CD14-positive monocyte (primary cell): ENCODE measurements at regions not wholly inside any gene's neighbourhood (a gene's known extent, or its start where the extent isn't known, plus 50 kb on each side); places are given as distances from the start of the nearest gene placed in this dataset.

Source experiments
- DNase-seq, 3 donors: peaks; one replicate each; pipeline ENCODE4 v3.0.0-alpha.2; 2011 to 2022
- H2AFZ ChIP-seq: 2 replicates; pipeline ENCODE4 v1.6.0; 2012; ENCODE audit warnings: mild to moderate bottlenecking, low read depth, low read length, inconsistent platforms; ENCODE audit not compliant: insufficient read depth, poor library complexity, severe bottlenecking
- H3K27ac ChIP-seq, 2 donors: 1 replicate in 1 of 2; 2 replicates in 1 of 2; pipeline ENCODE4 v1.5.1; 2012 to 2013; ENCODE audit warnings: low read length in 2 of 2, control low read depth in 1 of 2, inconsistent platforms in 1 of 2, low read depth in 1 of 2, mild to moderate bottlenecking in 1 of 2
- H3K27me3 ChIP-seq, 2 donors: one replicate each; pipeline versions ENCODE4 v1.6.0 to v1.6.1; 2011 to 2013; ENCODE audit warnings: low read length in 2 of 2; ENCODE audit not compliant: control insufficient read depth in 2 of 2, insufficient read depth in 2 of 2
- H3K36me3 ChIP-seq, 2 donors: replicated peaks in 1 of 2; 1 replicate in 1 of 2; 2 replicates in 1 of 2; pipeline versions ENCODE4 v1.5.1 to v1.6.1; 2012 to 2013; ENCODE audit warnings: low read length in 2 of 2, control low read depth in 1 of 2, inconsistent platforms in 1 of 2, mild to moderate bottlenecking in 1 of 2; ENCODE audit not compliant: insufficient read depth in 2 of 2, control insufficient read depth in 1 of 2
- H3K4me1 ChIP-seq, 2 donors: 1 replicate in 1 of 2; 2 replicates in 1 of 2; pipeline versions ENCODE4 v1.5.1 to v1.6.1; 2012 to 2013; ENCODE audit warnings: low read length in 2 of 2, control low read depth in 1 of 2, inconsistent platforms in 1 of 2, mild to moderate bottlenecking in 1 of 2, moderate library complexity in 1 of 2; ENCODE audit not compliant: insufficient read depth in 2 of 2, control insufficient read depth in 1 of 2
- H3K4me2 ChIP-seq: replicated peaks from 2 replicates; pipeline ENCODE3; 2012; ENCODE audit warnings: low read length, moderate library complexity, mild to moderate bottlenecking; ENCODE audit not compliant: poor library complexity, severe bottlenecking; ENCODE audit errors: extremely low read depth
- H3K4me3 ChIP-seq, 3 experiments: fragments of 200-600 bp in 1 of 3; sonication (generic) in 1 of 3; replicated peaks in 1 of 3; 1 replicate in 2 of 3; 2 replicates in 1 of 3; pipeline ENCODE4 v1.5.1; 2011 to 2013; ENCODE audit warnings: low read length in 3 of 3, mild to moderate bottlenecking in 3 of 3, control low read depth in 2 of 3, low read depth in 2 of 3, inconsistent platforms in 1 of 3, moderate library complexity in 1 of 3
- H3K79me2 ChIP-seq: 2 replicates; pipeline ENCODE4 v1.6.0; 2012; ENCODE audit warnings: mild to moderate bottlenecking, control low read depth, inconsistent platforms, low read length, moderate library complexity; ENCODE audit not compliant: insufficient read depth
- H3K9ac ChIP-seq: 2 replicates; pipeline ENCODE4 v1.6.0; 2017; ENCODE audit warnings: low read length, mild to moderate bottlenecking; ENCODE audit not compliant: insufficient read depth, poor library complexity, severe bottlenecking
- H3K9me3 ChIP-seq, 2 donors: replicated peaks in 1 of 2; 1 replicate in 1 of 2; 2 replicates in 1 of 2; pipeline versions ENCODE4 v1.5.1 to v1.6.1; 2012 to 2013; ENCODE audit warnings: low read length in 2 of 2, control low read depth in 1 of 2; ENCODE audit not compliant: control insufficient read depth in 1 of 2, insufficient read depth in 1 of 2
- H4K20me1 ChIP-seq: 2 replicates; pipeline ENCODE4 v1.6.0; 2012; ENCODE audit warnings: mild to moderate bottlenecking, low read length, control low read depth, moderate library complexity; ENCODE audit not compliant: insufficient read depth
- H3K27ac Mint-ChIP-seq, 7 donors: one replicate each; pipeline ENCODE4 v1.8.0; 2020; ENCODE audit warnings: mild to moderate bottlenecking in 7 of 7, mixed read lengths in 7 of 7, moderate library complexity in 6 of 7, inconsistent platforms in 2 of 7
- H3K27me3 Mint-ChIP-seq, 3 donors: one replicate each; pipeline ENCODE4 v1.8.0; 2021 to 2022; ENCODE audit warnings: low read depth in 3 of 3, mild to moderate bottlenecking in 3 of 3, mixed read lengths in 3 of 3, moderate library complexity in 3 of 3, inconsistent platforms in 1 of 3
- H3K36me3 Mint-ChIP-seq, 2 donors: one replicate each; pipeline ENCODE4 v1.8.0; 2020; ENCODE audit warnings: mixed read lengths in 2 of 2, inconsistent platforms in 1 of 2, mild to moderate bottlenecking in 1 of 2
- H3K4me1 Mint-ChIP-seq: one replicate; pipeline ENCODE4 v1.8.0; 2020; ENCODE audit warnings: mild to moderate bottlenecking, mixed read lengths
- H3K4me3 Mint-ChIP-seq, 2 donors: one replicate each; pipeline ENCODE4 v1.8.0; 2020; ENCODE audit warnings: mild to moderate bottlenecking in 2 of 2, mixed read lengths in 2 of 2, moderate library complexity in 1 of 2
- H3K9me3 Mint-ChIP-seq, 7 donors: one replicate each; pipeline ENCODE4 v1.8.0; 2020 to 2022; ENCODE audit warnings: mixed read lengths in 7 of 7, mild to moderate bottlenecking in 6 of 7, moderate library complexity in 6 of 7, inconsistent platforms in 2 of 7
- CTCF ChIP-seq: fragments of 200-600 bp; IDR thresholded peaks from one replicate; pipeline ENCODE4 v1.8.0; 2022; ENCODE audit warnings: antibody characterized with exemption, mild to moderate bottlenecking
- WGBS: methylation state at CpG from one replicate; pipeline ENCODE4 v1.1.5; 2013; ENCODE audit warnings: missing lambda C conversion rate; ENCODE audit not compliant: insufficient coverage; 5-methylcytosine and 5-hydroxymethylcytosine counted together
- intact Hi-C, 2 donors: fragments of 100-400 bp; cut with micrococcal nuclease; formaldehyde crosslinking; loops; one replicate each; pipeline versions ENCODE4 v1.15.0 to v1.15.1; 2023

- H3K4me1 Mint-ChIP-seq = no peaks in the 10 kb centered on the region
- intact Hi-C loops = no loop called here
- no peaks in the 10 kb centered on the region for H3K9me3 ChIP-seq
- no peak overlapping the region for H2AFZ ChIP-seq
- no peaks in the 10 kb centered on the region for H3K36me3 ChIP-seq
- TF ChIP-seq CTCF = no peak
- no CpG with 5 or more reads among the region's 4 CpGs for WGBS
- no peaks in the 10 kb centered on the region for H3K36me3 Mint-ChIP-seq
- H3K9me3 Mint-ChIP-seq = peaks cover 2 to 19% (median 7%) of the 10 kb centered on the region in 7 donors
- H3K27me3 Mint-ChIP-seq = peaks cover 0 to 1% (median 0%) of the 10 kb centered on the region in 3 donors
- H3K4me3 ChIP-seq = no peak overlapping the region
- H3K79me2 ChIP-seq = no peaks in the 10 kb centered on the region
- no peak for DNase-seq
- H4K20me1 ChIP-seq = no peaks in the 10 kb centered on the region
- H3K4me2 ChIP-seq = no peak overlapping the region
- H3K4me1 ChIP-seq = no peaks in the 10 kb centered on the region
- H3K9ac ChIP-seq = no peak overlapping the region
- no peak overlapping the region for H3K4me3 Mint-ChIP-seq
- H3K27me3 ChIP-seq = no peaks in the 10 kb centered on the region
- no peak overlapping the region for H3K27ac Mint-ChIP-seq
- no peak overlapping the region for H3K27ac ChIP-seq
Measured at GRCh38 chr1:65658122-65658521, 134.6 kb upstream of the PDE4B start.

DNA sequence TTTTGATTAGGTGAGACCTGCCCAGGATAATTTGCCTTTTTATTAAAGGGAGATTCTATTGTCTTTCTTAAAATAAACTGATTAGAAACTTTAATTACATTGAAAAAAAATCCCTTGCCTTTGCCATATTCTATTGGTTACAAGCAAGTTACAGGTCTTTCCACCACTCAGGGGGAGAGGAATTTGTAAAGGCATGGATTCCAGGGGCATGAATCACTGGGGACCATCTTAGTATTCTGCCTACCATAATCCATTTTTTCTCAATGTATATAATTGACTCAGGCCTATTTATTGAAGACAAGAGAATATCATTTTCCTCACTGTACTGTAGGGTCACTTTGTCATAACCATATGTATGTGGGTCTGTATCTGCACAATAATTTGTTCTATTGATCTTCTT is 124.3 kb upstream of the PDE4B start:
- no peak overlapping the region for H3K4me3 Mint-ChIP-seq
- DNase-seq = no peak
- peaks cover 8 to 16% (median 13%) of the 10 kb centered on the region in 7 donors for H3K9me3 Mint-ChIP-seq
- Histone ChIP-seq H3K9me3 (peaks cover 6 to 11% of the 10 kb centered on the region in 2 donors), H3K4me2 (no peak overlapping the region), H3K4me3 (no peak overlapping the region), H3K79me2 (no peaks in the 10 kb centered on the region), H3K36me3 (no peaks in the 10 kb centered on the region), H2AFZ (no peak overlapping the region), H3K27me3 (no peaks in the 10 kb centered on the region), H3K4me1 (no peaks in the 10 kb centered on the region), H4K20me1 (no peaks in the 10 kb centered on the region), H3K27ac (no peak overlapping the region), H3K9ac (no peak overlapping the region)
- TF ChIP-seq CTCF = no peak
- H3K36me3 Mint-ChIP-seq = no peaks in the 10 kb centered on the region
- intact Hi-C loops = no loop called here
- peaks cover 0 to 2% (median 0%) of the 10 kb centered on the region in 3 donors for H3K27me3 Mint-ChIP-seq
- no peaks in the 10 kb centered on the region for H3K4me1 Mint-ChIP-seq
- no peak overlapping the region for H3K27ac Mint-ChIP-seq
